WERI-Rb-1 (cell line): ENCODE measurements at regions not wholly inside any gene's neighbourhood (a gene's known extent, or its start where the extent isn't known, plus 50 kb on each side); places are given as distances from the start of the nearest gene placed in this dataset.

Experiments
- DNase-seq: peaks from one replicate; pipeline ENCODE4 v3.0.0-alpha.2; 2020
- H3K27ac ChIP-seq: fragments of 250-450 bp; sonication (Bioruptor Pico); 2 replicates; pipeline ENCODE4 v1.5.1; 2020; ENCODE audit warnings: mild to moderate bottlenecking, moderate library complexity
- H3K27me3 ChIP-seq: fragments of 250-450 bp; sonication (Bioruptor Pico); 2 replicates; pipeline ENCODE4 v1.5.1; 2021; ENCODE audit warnings: mild to moderate bottlenecking, low read depth, moderate library complexity; ENCODE audit not compliant: insufficient read depth, severe bottlenecking
- H3K36me3 ChIP-seq: fragments of 250-450 bp; sonication (Bioruptor Pico); 2 replicates; pipeline ENCODE4 v1.5.1; 2020; ENCODE audit warnings: mild to moderate bottlenecking, moderate library complexity
- H3K4me3 ChIP-seq: 2 replicates; pipeline ENCODE4 v1.5.1; 2011; ENCODE audit warnings: low read depth, mild to moderate bottlenecking, control low read depth, low read length
- H3K9me3 ChIP-seq: fragments of 250-450 bp; sonication (Bioruptor Pico); 2 replicates; pipeline ENCODE4 v1.5.1; 2021; ENCODE audit warnings: mild to moderate bottlenecking, moderate library complexity; ENCODE audit not compliant: severe bottlenecking
- CTCF ChIP-seq: IDR thresholded peaks from 2 replicates; pipeline ENCODE4 v1.5.1; 2011; ENCODE audit warnings: low read depth, mild to moderate bottlenecking, control low read depth, inconsistent platforms, low read length

GRCh38 chr5:85515588-85515987 lies 1102.2 kb upstream of the COX7C start:
- no peak for TF ChIP-seq CTCF
- Histone ChIP-seq H3K9me3 (no peaks in the 10 kb centered on the region), H3K4me3 (no peak overlapping the region), H3K36me3 (no peaks in the 10 kb centered on the region), H3K27me3 (no peaks in the 10 kb centered on the region), H3K27ac (no peak overlapping the region)
- DNase-seq: no peak

- no peak for DNase-seq
- no peaks in the 10 kb centered on the region for H3K9me3 ChIP-seq
- no peak overlapping the region for H3K27ac ChIP-seq
- no peaks in the 10 kb centered on the region for H3K27me3 ChIP-seq
- no peaks in the 10 kb centered on the region for H3K36me3 ChIP-seq
- H3K4me3 ChIP-seq: no peak overlapping the region
- no peak for TF ChIP-seq CTCF
Measured at GRCh38 chr5:85517386-85517785, 1100.4 kb upstream of the COX7C start.

GRCh38 chr5:85533341-85534047 lies 1084.2 kb upstream of the COX7C start:
- H3K27me3 ChIP-seq: no peaks in the 10 kb centered on the region
- H3K9me3 ChIP-seq: no peaks in the 10 kb centered on the region
- no peak for TF ChIP-seq CTCF
- no peak for DNase-seq
- no peak overlapping the region for H3K4me3 ChIP-seq
- H3K36me3 ChIP-seq: no peaks in the 10 kb centered on the region
- no peak overlapping the region for H3K27ac ChIP-seq

GRCh38 chr5:85538362-85538761 lies 1079.4 kb upstream of the COX7C start:
- no peak for TF ChIP-seq CTCF
- H3K27me3 ChIP-seq: no peaks in the 10 kb centered on the region
- no peaks in the 10 kb centered on the region for H3K36me3 ChIP-seq
- no peak overlapping the region for H3K4me3 ChIP-seq
- no peak for DNase-seq
- no peak overlapping the region for H3K27ac ChIP-seq
- no peaks in the 10 kb centered on the region for H3K9me3 ChIP-seq

GRCh38 chr5:85545129-85545528 lies 1072.6 kb upstream of the COX7C start:
- no peaks in the 10 kb centered on the region for H3K27me3 ChIP-seq
- TF ChIP-seq CTCF: no peak
- no peak overlapping the region for H3K27ac ChIP-seq
- no peaks in the 10 kb centered on the region for H3K9me3 ChIP-seq
- no peaks in the 10 kb centered on the region for H3K36me3 ChIP-seq
- no peak for DNase-seq
- H3K4me3 ChIP-seq: no peak overlapping the region

GRCh38 chr5:85549229-85549628 lies 1068.5 kb upstream of the COX7C start:
- no peak overlapping the region for H3K4me3 ChIP-seq
- no peaks in the 10 kb centered on the region for H3K36me3 ChIP-seq
- no peak for TF ChIP-seq CTCF
- no peak overlapping the region for H3K27ac ChIP-seq
- no peak for DNase-seq
- no peaks in the 10 kb centered on the region for H3K9me3 ChIP-seq
- no peaks in the 10 kb centered on the region for H3K27me3 ChIP-seq
